GM18517 (cell line): ENCODE measurements at regions not wholly inside any gene's neighbourhood (a gene's known extent, or its start where the extent isn't known, plus 50 kb on each side); places are given as distances from the start of the nearest gene placed in this dataset.

Source experiments
- ATAC-seq: cut with Tn5 transposase; IDR thresholded peaks from one replicate; pipeline ENCODE4 v1.9.1; 2021; ENCODE audit warnings: mild to moderate bottlenecking, moderate library complexity; ENCODE audit not compliant: unreplicated experiment

DNA sequence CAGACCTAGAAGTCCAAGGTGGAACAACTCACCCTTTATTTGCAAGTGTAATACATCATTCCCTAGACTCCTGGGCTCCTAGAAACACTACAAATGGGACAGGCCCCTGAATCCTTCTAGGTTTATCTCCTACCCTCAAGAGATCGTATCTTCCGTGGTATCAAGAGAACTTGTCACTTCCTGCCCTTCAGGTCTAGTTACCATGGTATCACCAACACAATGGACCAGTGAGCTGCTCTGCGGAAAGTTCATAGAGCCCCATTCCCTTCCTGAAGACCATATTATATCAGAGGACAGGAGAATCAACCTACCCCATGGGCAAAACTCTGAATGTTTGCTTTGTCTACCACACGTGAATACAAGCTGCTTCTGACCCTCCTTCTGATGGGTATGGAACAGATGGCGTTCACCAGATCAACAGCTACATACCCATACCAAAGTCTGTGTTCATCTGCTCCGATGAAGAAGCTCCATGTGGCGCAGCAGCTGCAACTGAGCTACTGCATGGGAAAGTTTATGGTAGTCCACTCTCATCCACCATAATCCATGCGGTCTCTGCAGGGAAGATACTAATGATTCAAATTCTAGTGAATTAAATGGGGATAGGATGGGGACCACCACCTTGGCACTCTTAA lies 84.6 kb upstream of the KLF13 start:
- ATAC-seq: no peak

DNA sequence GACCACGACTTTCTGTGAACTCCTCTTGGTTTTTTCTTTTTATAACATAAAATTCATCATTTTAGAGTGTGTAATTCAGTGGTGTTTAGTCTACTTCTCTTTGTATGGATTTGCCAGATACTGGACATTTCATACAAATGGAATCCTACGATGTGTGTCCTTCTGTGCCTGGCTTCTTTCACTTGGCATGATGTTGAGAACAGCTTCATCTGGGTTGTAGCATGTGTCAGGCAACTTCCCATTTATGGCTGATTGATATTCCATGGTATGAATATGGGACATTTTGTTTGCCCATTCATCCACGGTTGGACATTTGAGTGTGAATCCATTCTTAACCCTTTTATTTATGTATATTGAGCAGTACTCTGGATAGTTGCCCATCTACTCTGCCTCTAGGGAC lies 82.7 kb upstream of the KLF13 start:
- no peak for ATAC-seq

DNA sequence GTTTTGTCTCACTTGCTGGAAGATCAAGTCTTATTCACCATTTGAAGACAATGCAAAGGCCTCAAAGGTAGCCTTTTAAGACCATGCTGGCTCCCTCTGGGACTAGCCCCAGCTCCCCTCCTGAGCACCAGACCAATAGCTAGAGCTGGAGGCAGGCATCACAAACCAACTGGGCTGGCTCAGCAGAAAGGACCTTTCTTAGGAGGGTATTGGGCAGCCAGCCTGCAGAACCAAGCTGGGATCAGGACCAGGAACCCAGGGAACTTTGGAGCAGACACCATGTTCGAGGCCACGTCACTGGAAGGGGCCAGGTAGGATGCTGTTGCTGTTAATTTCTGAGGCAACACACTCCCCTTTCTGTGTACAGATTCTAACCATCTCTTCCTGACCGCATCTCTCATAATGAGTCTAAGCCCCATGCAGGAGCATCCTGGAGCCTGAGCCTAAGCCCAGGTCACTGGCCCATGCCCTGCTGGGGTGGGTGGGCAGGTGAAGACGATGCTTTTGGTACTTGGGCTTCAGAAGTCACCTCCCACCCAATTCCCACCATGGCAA lies 81.4 kb upstream of the KLF13 start:
- ATAC-seq: no peak

DNA sequence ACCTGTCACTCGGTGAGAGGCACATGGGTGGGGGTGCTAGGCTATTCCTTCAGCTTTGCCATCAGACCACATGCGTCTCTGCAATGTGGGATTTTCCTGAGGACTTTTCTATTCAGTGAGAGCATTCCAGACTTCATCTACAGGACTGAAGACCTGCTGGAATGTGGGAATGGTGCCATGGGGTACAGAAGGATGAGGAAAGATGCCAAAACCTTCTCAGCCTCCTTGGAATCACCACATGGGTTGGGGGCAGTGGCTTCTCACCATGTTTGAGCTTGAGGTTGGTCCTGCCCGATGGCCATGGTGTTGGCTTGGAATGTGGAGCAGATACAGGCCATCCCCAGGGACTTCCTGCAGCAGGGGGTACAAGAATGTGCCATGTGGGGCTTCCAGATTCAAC lies 80.9 kb upstream of the KLF13 start:
- no peak for ATAC-seq

DNA sequence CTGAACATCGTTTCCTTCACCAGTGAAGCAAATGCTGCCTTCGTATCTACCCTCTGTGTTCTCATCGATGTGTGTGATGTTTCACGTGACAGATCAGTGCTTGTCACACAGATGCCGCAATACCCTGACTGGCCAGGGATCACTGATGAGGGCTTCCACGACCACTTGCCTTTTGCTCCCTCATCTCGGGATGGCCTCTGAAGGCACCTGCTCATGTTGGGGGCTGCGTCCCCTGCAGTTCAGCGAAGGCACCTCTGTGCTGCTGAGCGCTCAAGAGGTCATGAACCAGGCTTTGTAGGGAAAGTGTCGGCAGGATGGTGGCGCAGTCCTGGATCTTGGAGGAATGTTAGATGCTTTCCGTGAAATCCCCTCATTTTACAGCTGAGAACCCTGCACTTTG lies 79.2 kb upstream of the KLF13 start:
- ATAC-seq: no peak

DNA sequence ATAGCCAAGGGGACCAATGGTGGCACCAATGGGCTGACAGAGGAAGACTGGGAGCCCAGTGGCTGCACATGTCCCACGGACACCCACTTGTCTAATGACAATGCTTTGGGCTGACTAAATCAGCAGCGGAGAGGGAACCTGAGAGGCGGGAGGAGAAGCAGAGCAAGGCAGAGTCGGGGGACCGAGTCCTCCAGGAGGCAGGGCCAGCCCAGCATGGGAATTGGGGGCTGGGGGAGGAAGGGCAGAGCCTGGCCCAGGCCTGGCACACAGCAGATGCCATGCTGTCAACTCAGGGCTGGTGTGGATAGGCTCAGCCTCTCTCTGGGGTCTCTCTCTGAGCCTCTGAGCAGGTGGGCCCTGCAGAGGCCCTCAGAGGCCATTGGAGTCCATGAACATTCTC lies 78.4 kb upstream of the KLF13 start:
- ATAC-seq: no peak

DNA sequence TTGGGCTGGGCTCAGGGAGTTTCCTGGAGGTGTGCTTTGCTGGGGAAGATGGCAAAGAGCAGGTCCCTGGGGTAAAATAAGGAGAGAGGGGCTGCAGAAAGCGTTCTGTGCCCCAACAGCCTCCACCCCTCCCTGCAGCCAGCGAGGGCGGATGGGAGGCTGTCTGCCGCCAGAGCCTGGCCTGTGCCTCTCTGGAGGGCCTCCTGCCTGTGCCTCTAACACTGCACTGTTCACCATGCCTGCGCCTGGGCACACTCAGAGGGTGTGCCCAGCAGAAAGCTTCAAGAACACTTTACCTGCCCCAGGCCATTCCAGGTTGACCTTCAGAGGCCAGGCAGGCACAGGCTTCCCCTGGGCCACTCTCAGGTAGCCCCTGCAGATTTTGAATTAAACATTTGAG lies 77.7 kb upstream of the KLF13 start:
- ATAC-seq: no peak

DNA sequence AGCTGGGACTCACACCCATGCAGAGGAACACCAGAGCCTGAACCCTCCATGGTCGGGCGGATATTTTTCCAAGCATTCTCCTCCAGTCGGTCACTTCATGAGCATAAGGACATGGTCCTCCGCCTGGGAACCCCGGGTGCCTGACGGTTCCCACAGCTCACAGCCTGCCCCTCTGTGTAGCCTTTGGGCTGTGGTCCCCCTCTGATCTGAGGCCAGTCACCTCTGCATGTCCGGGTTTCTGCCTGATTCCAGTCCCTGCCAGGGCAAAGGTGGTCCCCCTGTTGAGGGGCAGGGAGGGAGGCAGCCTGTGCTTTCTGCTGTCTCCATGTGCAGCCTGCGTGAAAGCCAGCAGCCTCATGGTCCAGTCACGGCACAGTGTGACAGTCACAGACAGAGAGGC lies 76.6 kb upstream of the KLF13 start:
- ATAC-seq: no peak

DNA sequence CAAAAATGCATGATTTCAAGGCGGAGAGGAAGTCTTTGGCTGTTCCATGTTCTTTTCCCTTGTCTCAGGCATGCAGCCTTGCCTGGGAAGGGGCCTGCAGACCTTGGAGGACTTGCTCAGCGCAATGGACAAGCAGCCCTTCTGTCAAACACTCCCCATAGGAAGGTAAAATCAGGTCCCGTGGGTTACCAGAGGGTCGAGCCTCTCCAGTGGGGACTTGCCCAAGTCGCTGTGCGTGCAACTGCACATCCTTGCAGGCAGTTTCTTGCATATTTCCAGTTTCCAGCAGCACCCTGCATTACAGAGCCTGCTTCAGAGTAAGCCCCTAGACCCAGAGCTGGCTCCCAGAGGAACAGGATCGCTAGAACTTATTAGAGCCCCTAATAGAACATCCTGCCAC lies 75.5 kb upstream of the KLF13 start:
- no peak for ATAC-seq

DNA sequence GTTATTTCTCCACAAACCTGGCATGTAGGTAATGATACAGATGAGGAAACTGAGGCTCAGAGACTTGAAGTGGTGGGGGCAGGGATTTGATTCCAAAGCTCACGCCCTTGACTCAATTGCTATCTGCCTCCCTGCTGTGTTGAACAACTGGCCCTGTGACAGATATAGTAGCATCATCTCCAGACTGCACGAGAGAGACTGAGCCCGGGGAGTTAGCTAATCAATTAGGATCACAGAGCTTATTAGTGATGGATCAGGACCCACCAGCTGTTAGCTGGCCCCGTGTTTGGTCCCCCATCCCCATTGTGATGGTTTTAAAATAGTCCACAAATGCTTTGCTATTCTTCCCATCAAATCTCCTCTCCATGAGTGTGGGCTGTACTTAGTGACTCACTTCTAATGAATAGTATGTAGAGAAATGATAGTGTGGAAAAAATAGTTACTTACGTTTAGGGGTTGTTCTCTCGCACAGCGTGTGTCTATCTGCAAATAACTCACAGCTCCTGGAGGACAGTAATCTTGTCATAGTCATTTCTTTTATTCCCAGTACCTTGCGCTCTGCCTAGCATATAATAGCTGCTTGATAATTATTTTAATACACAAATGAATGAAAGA lies 74.4 kb upstream of the KLF13 start:
- ATAC-seq: no peak

DNA sequence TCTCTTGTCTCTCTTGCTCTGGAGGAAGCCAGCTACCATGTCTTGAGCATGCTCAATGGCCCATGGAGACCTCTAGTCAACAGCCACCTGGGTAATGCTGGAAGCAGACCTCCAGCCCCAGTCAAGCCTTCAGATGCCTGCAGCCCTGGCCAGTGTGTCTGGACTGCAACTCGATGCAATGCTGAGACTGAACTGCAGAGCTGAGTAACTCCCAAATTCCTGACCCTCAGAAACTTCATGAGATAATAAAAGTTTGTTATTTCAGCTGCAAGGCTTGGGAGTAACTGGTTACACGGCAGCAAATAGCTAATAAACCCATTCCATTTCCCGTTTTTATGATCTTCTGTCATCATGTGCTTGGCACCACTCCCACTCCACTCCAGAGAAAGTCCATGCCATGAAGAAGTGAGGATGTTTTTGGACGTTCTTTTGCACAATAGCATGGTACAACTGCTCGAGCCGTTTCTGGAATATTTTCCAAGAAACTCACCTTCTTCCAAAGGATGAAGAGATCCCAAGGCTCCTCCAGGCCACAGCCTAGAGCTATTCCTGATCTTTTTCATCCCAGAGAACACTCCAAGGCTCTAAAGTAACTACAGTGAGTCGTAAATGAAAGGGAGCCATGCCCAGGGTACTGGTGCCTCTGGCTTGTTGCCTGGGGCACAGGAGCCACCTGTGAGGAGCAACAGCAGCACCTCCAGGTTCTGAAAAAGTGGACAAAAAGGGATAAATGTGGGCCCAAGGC lies 72.0 kb upstream of the KLF13 start:
- no peak for ATAC-seq

DNA sequence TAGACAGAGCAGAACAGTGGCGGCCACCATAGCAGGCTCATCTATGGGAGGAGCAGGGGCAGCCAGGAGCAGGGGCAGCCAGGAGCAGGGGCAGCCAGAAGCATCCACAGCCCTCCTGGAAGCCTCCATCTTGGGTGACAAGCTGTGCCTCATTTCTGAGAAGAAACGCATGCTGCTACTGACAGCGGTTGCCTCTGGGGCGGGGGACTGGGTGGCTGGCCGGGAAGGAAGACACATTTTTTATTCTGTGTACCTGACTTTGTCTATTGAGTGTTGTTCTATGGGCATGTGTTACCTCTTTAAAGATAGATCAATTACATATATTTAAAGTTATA lies 71.5 kb upstream of the KLF13 start:
- no peak for ATAC-seq

DNA sequence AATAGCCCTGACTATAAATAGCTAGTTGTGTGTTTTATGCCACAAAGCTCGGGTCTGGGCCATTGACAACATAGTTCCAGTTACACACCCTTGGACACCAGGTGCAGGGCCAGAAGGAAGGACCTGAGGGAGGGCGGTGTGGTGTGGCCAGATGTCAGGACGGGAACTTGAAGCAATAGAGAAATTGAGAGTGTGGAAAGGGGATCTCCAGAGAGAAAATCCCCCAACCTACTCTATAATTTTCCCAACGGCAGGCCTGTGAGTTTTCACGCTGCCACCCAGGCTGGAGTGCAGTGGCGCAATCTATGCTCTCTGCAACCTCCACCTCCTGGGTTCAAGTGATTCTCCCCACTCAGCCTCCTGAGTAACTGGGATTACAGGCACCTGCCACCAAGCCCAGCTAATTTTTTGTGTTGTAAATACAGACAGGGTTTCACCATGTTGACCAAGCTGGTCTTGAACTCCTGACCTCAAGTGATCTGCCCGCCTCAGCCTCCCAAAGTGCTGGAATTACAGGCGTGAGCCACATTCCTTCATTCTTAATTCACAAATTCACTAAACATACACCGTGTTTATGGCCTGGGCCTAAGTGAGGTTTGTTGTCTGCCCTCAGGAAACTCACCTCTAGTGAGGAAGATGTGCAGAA lies 70.8 kb upstream of the KLF13 start:
- ATAC-seq: no peak

DNA sequence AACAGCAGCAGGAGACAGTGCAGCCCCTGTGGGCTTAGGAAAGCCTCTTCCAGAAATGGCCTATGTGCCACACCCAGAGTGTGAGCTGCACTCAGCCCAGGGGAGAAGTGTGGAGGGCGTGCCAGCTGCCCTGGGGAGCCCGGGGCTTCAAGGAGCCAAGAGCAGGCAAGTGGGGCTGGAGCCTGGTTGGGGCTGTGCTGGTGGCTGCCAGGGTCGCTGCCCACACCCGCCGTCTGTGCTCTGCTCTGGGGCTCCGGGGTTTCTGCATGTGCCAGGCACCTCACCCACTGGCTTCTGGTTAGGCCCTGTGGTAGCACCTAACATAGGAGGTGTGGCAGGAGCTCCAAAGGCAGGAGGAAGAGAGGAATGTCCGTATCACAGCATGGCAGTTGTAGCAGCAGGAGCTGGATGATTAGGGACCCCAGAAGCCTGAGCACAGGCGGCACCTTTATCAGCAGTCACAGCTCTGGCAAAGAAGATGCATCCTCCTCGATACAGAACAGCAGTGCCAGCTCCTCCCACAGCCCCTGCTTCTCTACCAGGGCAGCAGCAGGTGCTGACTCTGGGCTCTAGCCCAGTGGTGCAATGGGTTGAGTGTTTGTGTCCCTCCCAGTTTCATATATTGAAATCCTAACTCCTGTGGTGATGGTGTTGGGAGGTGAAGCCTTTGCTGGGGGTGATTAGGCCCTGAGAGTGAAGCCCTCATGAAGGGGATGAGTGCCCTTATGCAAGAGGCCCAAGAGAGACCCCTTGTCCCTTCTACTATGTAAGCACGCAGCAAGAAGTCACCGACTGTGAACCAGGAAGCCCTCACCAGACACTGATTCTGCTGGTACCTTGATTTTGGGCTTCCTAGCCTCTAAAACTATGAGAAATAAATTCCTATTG lies 70.0 kb upstream of the KLF13 start:
- ATAC-seq: no peak

DNA sequence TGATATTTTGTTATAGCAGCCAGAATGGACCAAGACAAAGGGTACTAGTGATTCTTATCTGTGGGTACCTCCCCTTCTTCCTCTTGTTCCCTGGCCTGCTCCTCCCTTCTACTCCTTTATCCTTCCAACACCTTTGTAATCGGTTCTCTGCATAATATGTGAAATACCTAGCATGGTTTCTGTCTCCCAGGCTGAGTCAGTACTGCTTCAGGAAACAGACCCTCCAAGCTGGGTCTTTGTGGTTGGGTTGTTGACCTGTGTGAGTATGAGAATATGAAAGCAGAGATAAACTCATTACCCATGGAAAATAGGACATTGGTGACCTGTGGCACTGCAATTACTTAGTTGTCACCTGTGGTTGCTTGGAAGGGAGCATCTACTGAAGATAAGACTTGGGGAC lies 69.3 kb upstream of the KLF13 start:
- ATAC-seq: no peak

DNA sequence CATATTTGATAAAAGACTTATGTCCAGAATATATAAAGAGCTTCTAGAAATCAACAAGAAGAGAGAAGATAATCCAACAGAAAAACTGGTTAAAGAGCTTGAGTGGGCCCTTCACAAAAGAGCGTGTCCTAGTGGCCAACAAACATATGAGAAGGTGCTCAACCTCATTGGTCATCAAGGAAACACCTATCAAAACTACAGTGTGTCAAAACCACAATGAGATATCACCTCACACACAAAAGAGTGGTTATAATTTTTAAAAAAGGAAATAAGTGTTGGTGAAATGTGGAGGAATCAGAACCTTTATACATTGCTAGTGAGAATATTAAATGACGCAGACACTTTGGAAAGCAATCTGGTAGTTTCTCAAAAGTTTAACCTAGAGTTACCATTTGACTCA lies 68.4 kb upstream of the KLF13 start:
- ATAC-seq: no peak

DNA sequence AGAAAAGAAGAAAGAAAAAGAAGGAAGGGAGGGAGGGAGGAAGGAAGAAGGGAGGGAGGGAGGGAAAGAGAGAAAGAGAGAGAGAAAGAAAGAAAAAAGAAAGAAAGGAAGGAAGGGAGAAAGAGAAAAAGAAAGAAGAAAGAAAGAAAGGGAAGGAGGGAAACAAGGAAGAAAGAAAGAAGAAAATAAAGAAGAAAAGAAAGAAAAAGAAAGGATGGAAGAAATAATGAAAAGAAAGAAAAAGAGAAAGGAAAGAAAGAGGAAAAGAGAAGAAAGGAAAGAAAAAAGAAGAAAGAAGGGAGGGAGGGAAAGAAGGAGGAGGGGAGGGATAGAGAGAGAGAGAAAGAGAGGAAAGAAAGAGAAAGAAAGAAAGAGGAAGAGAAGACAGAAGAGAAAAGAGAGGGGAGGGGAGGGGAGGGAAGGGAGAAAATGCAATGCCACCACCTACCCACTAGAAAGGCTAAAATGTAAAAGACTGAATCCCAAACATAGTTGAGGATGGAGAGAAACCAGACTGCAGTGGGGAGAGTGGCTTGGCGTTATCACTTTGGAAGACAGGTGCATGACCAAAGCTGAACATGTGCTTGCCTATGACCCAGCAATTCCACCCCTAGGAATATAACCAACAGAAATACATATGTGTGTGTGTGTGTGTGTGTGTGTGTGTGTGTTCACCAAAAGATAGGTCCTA lies 66.9 kb upstream of the KLF13 start:
- no peak for ATAC-seq

DNA sequence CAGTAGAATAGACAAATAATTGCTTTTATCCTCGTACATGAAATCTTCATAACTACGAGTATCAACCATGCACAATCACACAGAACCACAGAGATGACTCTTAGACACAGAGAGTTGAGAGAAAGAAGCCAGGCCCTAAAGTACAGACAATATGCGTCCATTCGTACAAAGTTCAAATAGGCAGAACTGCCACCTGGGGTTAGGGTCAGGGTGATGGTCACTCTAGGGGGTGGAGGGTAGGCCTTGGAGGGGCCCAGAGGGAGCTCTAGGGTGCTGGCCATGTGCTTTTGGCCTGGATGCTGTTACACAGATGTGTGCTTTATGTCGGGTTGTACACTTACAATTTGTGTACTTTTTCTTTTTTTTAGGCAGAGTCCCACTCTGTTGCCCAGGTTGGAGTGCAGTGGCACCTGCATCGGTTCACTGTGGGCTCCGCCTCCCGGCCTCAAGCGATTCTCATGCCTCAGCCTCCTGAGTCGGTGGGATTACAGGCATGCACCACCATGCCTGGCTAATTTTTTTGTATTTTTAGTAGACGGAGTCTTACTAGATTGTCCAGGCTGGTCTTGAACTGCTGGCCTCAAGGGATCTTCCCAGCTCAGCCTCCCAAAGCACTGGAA lies 65.9 kb upstream of the KLF13 start:
- ATAC-seq: no peak

DNA sequence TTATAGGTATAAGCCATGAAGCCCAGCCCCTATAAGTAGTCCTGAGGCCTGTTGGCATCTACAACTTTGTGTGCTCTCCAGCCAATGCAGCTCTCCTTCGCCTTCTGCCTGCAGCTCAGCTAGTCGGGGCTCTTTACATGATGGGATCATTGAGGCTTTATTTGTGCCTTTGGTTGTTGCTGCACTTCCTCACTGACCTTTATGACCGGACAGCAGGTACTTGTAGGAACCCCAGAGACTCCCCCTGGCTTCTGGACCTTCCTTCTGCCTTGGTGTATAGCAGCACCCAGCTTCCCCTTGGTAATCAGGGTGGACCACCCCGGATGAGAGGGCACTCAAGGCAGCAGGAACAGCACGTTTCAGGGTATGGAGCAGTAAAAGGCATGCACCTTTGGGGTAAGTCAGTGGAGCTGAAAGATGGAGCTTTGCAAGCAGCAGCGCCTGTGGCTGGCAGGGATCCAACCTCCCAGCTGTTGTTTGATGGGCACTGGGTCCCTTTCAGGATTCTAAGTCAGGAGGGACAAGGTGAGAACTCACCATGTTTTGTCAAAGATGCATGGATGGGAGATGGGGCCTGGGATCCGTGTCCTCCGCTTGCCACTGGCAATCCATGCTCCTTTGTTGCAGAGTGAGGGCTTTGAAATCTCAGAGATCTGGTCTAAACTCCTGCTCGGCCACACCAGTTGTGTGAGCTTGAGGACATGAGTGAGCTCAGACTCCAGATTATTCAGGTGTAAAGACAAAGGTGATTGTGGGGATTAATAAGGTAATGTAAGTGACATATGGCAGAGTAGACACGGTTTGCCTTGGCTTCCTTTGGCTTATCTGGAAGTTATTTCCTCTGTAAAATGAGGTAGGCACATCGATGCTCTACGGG lies 65.1 kb upstream of the KLF13 start:
- no peak for ATAC-seq
